GM23338 (cell line): ENCODE measurements at regions not wholly inside any gene's neighbourhood (a gene's known extent, or its start where the extent isn't known, plus 50 kb on each side); places are given as distances from the start of the nearest gene placed in this dataset.

ENCODE experiments used
- ATAC-seq: fragments of 200-7000 bp; cut with Tn5 transposase; 3 replicates; pipeline ENCODE4 v1.9.1; 2020
- DNase-seq: peaks from one replicate; pipeline ENCODE4 v3.0.0-alpha.2; 2015; ENCODE audit warnings: low spot score
- H2AFZ ChIP-seq: fragments of 200-600 bp; sonication (generic); 2 replicates; pipeline ENCODE4 v1.8.0; 2016; ENCODE audit warnings: antibody characterized with exemption, mild to moderate bottlenecking, moderate library complexity
- H3F3A ChIP-seq: fragments of 200-600 bp; sonication (generic); replicated peaks from 2 replicates; pipeline ENCODE4 v1.8.0; 2017; ENCODE audit warnings: antibody characterized with exemption, mixed run types, low read depth
- H3K27ac ChIP-seq: fragments of 200-600 bp; sonication (generic); 2 replicates; pipeline ENCODE4 v1.6.1; 2016; ENCODE audit warnings: low read depth
- H3K27me3 ChIP-seq: fragments of 200-600 bp; sonication (generic); 2 replicates; pipeline ENCODE4 v1.8.0; 2016; ENCODE audit warnings: mild to moderate bottlenecking, mixed run types, moderate library complexity; ENCODE audit not compliant: insufficient read depth
- H3K36me3 ChIP-seq: fragments of 200-600 bp; sonication (generic); 2 replicates; pipeline ENCODE4 v1.8.0; 2016; ENCODE audit warnings: mild to moderate bottlenecking; ENCODE audit not compliant: insufficient read depth
- H3K4me1 ChIP-seq: fragments of 200-600 bp; sonication (generic); 2 replicates; pipeline ENCODE4 v1.8.0; 2016; ENCODE audit warnings: mild to moderate bottlenecking, moderate library complexity; ENCODE audit not compliant: insufficient read depth
- H3K4me2 ChIP-seq: fragments of 200-600 bp; sonication (generic); 2 replicates; pipeline ENCODE4 v1.7.1; 2017; ENCODE audit warnings: mixed run types
- H3K4me3 ChIP-seq: fragments of 200-600 bp; sonication (generic); 2 replicates; pipeline ENCODE4 v1.6.1; 2016; ENCODE audit warnings: mixed run types
- H3K79me2 ChIP-seq: fragments of 200-600 bp; sonication (generic); replicated peaks from 2 replicates; pipeline ENCODE4 v1.8.0; 2017; ENCODE audit warnings: mild to moderate bottlenecking; ENCODE audit not compliant: insufficient read depth
- H3K9me2 ChIP-seq: fragments of 200-600 bp; sonication (generic); 2 replicates; pipeline ENCODE4 v1.8.0; 2017; ENCODE audit not compliant: insufficient read depth
- H4K20me1 ChIP-seq: fragments of 200-600 bp; sonication (generic); replicated peaks from 2 replicates; pipeline ENCODE4 v1.8.0; 2017; ENCODE audit warnings: mild to moderate bottlenecking; ENCODE audit not compliant: insufficient read depth
- H3K27ac Mint-ChIP-seq: 2 replicates; pipeline ENCODE4 v1.8.0; 2020; ENCODE audit warnings: inconsistent platforms, mild to moderate bottlenecking, moderate library complexity, mixed read lengths
- H3K27me3 Mint-ChIP-seq: 3 replicates; pipeline ENCODE4 v1.8.0; 2022; ENCODE audit warnings: low read depth, mild to moderate bottlenecking, moderate library complexity, mixed read lengths, inconsistent platforms; ENCODE audit not compliant: insufficient read depth, poor library complexity
- H3K36me3 Mint-ChIP-seq: 3 replicates; pipeline ENCODE4 v1.8.0; 2021; ENCODE audit warnings: low read depth, mild to moderate bottlenecking, inconsistent platforms, moderate library complexity, mixed read lengths
- H3K4me1 Mint-ChIP-seq: 3 replicates; pipeline ENCODE4 v1.8.0; 2020; ENCODE audit warnings: mild to moderate bottlenecking, inconsistent platforms, mixed read lengths
- H3K4me3 Mint-ChIP-seq: 3 replicates; pipeline ENCODE4 v1.8.0; 2021; ENCODE audit warnings: moderate library complexity, mild to moderate bottlenecking, inconsistent platforms, mixed read lengths
- H3K9me3 Mint-ChIP-seq: 3 replicates; pipeline ENCODE4 v1.8.0; 2020; ENCODE audit warnings: moderate library complexity, mild to moderate bottlenecking, inconsistent platforms, mixed read lengths
- CREB1 ChIP-seq: fragments of 250-450 bp; sonication (Bioruptor Pico); IDR thresholded peaks from 2 replicates; pipeline ENCODE4 v1.5.0; 2020; ENCODE audit warnings: low read depth, mild to moderate bottlenecking, moderate library complexity
- EZH2 ChIP-seq: fragments of 200-600 bp; sonication (generic); IDR thresholded peaks from one replicate; pipeline ENCODE4 v1.8.0; 2017; ENCODE audit warnings: antibody characterized with exemption, mild to moderate bottlenecking, low read depth; ENCODE audit not compliant: unreplicated experiment
- JUNB ChIP-seq: IDR thresholded peaks from one replicate; pipeline ENCODE4 v1.6.1; 2016; ENCODE audit warnings: antibody characterized with exemption; ENCODE audit not compliant: unreplicated experiment
- NANOG ChIP-seq: IDR thresholded peaks from 2 replicates; pipeline ENCODE4 v1.6.1; 2016; ENCODE audit warnings: antibody characterized with exemption, borderline replicate concordance
- POLR2AphosphoS5 ChIP-seq: IDR thresholded peaks from 2 replicates; pipeline ENCODE4 v1.6.1; 2016; ENCODE audit warnings: antibody characterized with exemption, low read depth
- STAT1 ChIP-seq: IDR thresholded peaks from one replicate; pipeline ENCODE4 v1.6.1; 2016; ENCODE audit warnings: antibody characterized with exemption; ENCODE audit not compliant: unreplicated experiment
- ZNF114 ChIP-seq: fragments of 250-450 bp; sonication (Bioruptor Pico); IDR thresholded peaks from 2 replicates; pipeline ENCODE4 v1.5.0; 2020; ENCODE audit warnings: mild to moderate bottlenecking, moderate library complexity
- ZNF331 ChIP-seq: fragments of 250-450 bp; sonication (Bioruptor Pico); IDR thresholded peaks from 2 replicates; pipeline ENCODE4 v1.5.0; 2020; ENCODE audit warnings: low read depth, mild to moderate bottlenecking, moderate library complexity
- TF ChIP-seq, protein P1 (sequence below): fragments of 250-450 bp; sonication (Bioruptor Pico); IDR thresholded peaks from 2 replicates; pipeline ENCODE4 v1.5.0; 2020; ENCODE audit warnings: mild to moderate bottlenecking, moderate library complexity
- TF ChIP-seq, protein P2 (sequence below): IDR thresholded peaks from 2 replicates; pipeline ENCODE4 v1.6.1; 2016; ENCODE audit warnings: antibody characterized with exemption
- TF ChIP-seq, protein P3 (sequence below): IDR thresholded peaks from one replicate; pipeline ENCODE4 v1.6.1; 2018; ENCODE audit warnings: antibody characterized with exemption; ENCODE audit not compliant: unreplicated experiment

DNA sequence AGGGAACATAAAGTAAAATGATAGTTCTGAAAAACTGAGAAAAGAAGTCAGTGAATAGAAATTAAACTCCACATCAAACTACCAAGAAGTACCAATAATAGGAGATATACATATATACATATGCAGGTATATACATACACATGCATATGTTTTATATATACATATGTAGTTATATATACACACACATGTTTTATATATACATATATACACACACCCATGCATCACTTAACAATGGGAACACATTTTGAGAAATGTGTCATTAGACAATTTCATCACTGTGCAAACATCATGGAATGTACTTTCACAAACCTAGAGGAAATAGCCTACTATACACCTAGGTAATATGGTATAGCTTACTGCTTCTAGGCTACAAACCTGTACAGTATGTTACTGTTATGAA, 626.8 kb upstream of the PCDH9 start:
- DNase-seq (no peak), ATAC-seq (no peak)
- no peak overlapping the region for H3K4me3 Mint-ChIP-seq
- peaks cover 14% of the 10 kb centered on the region; the same call in 2 of the 3 replicates for H3K4me1 Mint-ChIP-seq
- Histone ChIP-seq H3K36me3 (no peaks in the 10 kb centered on the region), H2AFZ (no peak overlapping the region), H3K4me3 (no peak overlapping the region), H3K4me2 (no peak overlapping the region), H3F3A (no peaks in the 10 kb centered on the region), H3K79me2 (no peaks in the 10 kb centered on the region), H4K20me1 (no peaks in the 10 kb centered on the region), H3K27me3 (no peaks in the 10 kb centered on the region), H3K9me2 (0 out of 2 replicates have a peak, but pooled peaks cover under 1% of the 10 kb centered on the region), H3K4me1 (peaks cover 12% of the 10 kb centered on the region), H3K27ac (no peak overlapping the region)
- H3K27ac Mint-ChIP-seq, result no peak overlapping the region
- peaks cover 1% of the 10 kb centered on the region; the same call in 1 of the 3 replicates for H3K9me3 Mint-ChIP-seq
- peaks cover 1% of the 10 kb centered on the region for H3K27me3 Mint-ChIP-seq
- TF ChIP-seq, protein P1, sequence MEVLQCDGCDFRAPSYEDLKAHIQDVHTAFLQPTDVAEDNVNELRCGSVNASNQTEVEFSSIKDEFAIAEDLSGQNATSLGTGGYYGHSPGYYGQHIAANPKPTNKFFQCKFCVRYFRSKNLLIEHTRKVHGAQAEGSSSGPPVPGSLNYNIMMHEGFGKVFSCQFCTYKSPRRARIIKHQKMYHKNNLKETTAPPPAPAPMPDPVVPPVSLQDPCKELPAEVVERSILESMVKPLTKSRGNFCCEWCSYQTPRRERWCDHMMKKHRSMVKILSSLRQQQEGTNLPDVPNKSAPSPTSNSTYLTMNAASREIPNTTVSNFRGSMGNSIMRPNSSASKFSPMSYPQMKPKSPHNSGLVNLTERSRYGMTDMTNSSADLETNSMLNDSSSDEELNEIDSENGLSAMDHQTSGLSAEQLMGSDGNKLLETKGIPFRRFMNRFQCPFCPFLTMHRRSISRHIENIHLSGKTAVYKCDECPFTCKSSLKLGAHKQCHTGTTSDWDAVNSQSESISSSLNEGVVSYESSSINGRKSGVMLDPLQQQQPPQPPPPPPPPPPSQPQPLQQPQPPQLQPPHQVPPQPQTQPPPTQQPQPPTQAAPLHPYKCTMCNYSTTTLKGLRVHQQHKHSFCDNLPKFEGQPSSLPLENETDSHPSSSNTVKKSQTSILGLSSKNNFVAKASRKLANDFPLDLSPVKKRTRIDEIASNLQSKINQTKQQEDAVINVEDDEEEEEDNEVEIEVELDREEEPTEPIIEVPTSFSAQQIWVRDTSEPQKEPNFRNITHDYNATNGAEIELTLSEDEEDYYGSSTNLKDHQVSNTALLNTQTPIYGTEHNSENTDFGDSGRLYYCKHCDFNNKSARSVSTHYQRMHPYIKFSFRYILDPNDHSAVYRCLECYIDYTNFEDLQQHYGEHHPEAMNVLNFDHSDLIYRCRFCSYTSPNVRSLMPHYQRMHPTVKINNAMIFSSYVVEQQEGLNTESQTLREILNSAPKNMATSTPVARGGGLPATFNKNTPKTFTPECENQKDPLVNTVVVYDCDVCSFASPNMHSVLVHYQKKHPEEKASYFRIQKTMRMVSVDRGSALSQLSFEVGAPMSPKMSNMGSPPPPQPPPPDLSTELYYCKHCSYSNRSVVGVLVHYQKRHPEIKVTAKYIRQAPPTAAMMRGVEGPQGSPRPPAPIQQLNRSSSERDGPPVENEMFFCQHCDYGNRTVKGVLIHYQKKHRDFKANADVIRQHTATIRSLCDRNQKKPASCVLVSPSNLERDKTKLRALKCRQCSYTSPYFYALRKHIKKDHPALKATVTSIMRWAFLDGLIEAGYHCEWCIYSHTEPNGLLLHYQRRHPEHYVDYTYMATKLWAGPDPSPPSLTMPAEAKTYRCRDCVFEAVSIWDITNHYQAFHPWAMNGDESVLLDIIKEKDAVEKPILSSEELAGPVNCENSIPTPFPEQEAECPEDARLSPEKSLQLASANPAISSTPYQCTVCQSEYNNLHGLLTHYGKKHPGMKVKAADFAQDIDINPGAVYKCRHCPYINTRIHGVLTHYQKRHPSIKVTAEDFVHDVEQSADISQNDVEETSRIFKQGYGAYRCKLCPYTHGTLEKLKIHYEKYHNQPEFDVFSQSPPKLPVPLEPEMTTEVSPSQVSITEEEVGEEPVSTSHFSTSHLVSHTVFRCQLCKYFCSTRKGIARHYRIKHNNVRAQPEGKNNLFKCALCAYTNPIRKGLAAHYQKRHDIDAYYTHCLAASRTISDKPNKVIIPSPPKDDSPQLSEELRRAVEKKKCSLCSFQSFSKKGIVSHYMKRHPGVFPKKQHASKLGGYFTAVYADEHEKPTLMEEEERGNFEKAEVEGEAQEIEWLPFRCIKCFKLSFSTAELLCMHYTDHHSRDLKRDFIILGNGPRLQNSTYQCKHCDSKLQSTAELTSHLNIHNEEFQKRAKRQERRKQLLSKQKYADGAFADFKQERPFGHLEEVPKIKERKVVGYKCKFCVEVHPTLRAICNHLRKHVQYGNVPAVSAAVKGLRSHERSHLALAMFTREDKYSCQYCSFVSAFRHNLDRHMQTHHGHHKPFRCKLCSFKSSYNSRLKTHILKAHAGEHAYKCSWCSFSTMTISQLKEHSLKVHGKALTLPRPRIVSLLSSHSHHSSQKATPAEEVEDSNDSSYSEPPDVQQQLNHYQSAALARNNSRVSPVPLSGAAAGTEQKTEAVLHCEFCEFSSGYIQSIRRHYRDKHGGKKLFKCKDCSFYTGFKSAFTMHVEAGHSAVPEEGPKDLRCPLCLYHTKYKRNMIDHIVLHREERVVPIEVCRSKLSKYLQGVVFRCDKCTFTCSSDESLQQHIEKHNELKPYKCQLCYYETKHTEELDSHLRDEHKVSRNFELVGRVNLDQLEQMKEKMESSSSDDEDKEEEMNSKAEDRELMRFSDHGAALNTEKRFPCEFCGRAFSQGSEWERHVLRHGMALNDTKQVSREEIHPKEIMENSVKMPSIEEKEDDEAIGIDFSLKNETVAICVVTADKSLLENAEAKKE (CRISPR knock-in tag), result no peak
- TF ChIP-seq STAT1 (no peak), NANOG (no peak), JUNB (no peak), POLR2AphosphoS5 (no peak), EZH2 (no peak), ZNF114 (CRISPR knock-in tag) (no peak), ZNF331 (no peak), CREB1 (CRISPR knock-in tag) (no peak)
- TF ChIP-seq, protein P2, sequence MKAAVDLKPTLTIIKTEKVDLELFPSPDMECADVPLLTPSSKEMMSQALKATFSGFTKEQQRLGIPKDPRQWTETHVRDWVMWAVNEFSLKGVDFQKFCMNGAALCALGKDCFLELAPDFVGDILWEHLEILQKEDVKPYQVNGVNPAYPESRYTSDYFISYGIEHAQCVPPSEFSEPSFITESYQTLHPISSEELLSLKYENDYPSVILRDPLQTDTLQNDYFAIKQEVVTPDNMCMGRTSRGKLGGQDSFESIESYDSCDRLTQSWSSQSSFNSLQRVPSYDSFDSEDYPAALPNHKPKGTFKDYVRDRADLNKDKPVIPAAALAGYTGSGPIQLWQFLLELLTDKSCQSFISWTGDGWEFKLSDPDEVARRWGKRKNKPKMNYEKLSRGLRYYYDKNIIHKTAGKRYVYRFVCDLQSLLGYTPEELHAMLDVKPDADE, result no peak
- TF ChIP-seq, protein P3, sequence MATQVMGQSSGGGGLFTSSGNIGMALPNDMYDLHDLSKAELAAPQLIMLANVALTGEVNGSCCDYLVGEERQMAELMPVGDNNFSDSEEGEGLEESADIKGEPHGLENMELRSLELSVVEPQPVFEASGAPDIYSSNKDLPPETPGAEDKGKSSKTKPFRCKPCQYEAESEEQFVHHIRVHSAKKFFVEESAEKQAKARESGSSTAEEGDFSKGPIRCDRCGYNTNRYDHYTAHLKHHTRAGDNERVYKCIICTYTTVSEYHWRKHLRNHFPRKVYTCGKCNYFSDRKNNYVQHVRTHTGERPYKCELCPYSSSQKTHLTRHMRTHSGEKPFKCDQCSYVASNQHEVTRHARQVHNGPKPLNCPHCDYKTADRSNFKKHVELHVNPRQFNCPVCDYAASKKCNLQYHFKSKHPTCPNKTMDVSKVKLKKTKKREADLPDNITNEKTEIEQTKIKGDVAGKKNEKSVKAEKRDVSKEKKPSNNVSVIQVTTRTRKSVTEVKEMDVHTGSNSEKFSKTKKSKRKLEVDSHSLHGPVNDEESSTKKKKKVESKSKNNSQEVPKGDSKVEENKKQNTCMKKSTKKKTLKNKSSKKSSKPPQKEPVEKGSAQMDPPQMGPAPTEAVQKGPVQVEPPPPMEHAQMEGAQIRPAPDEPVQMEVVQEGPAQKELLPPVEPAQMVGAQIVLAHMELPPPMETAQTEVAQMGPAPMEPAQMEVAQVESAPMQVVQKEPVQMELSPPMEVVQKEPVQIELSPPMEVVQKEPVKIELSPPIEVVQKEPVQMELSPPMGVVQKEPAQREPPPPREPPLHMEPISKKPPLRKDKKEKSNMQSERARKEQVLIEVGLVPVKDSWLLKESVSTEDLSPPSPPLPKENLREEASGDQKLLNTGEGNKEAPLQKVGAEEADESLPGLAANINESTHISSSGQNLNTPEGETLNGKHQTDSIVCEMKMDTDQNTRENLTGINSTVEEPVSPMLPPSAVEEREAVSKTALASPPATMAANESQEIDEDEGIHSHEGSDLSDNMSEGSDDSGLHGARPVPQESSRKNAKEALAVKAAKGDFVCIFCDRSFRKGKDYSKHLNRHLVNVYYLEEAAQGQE, result no peak
- no peaks in the 10 kb centered on the region; the same call in 2 of the 3 replicates for H3K36me3 Mint-ChIP-seq
